Dermis microvascular lymphatic vessel endothelial cell (primary cell): ENCODE measurements at regions not wholly inside any gene's neighbourhood (a gene's known extent, or its start where the extent isn't known, plus 50 kb on each side); places are given as distances from the start of the nearest gene placed in this dataset.

Experiments used
- DNase-seq, 2 donors: peaks; one replicate each; pipeline versions ENCODE4 v3.0.0 to v3.0.0-alpha.2; 2010; ENCODE audit warnings: low read depth in 2 of 2

DNA sequence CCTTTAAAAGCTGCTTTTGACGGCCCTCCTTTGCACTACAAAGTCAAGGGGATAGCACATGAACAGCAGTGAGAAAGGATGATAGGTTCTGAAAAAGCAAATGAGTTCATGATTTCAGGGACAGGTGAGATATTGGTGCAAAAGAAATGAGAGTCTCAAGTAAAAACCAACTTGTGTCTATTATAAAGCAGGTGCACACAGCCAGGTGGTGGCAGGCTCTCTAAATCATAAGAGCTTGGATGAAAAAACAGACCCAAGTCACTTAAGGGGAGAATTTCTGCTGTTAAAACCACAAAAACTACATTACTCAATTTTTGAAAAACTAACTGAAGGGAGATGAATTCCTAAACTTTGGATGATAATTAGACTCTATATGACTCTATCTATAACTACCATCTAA is 201.5 kb downstream of the SP3 start:
- no peak for DNase-seq

DNA sequence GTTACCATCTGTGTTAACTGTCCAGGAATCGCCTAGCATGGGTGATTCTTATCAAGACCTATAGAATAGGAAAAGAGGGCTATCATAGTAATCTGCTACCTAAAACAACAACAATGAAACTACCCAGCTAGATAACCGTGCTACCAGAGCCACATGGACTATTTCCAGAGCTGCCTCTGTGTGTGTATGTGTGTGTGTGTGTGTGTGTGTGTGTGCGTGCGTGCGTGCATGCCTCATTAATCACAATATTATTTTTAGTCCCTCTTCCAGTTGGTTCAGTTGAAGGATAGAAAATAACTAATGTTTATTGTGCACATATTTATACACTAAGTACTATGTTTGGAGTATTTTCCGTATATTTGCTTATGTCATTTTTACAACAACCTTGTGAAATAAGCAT is 201.1 kb downstream of the SP3 start:
- no peak for DNase-seq

DNA sequence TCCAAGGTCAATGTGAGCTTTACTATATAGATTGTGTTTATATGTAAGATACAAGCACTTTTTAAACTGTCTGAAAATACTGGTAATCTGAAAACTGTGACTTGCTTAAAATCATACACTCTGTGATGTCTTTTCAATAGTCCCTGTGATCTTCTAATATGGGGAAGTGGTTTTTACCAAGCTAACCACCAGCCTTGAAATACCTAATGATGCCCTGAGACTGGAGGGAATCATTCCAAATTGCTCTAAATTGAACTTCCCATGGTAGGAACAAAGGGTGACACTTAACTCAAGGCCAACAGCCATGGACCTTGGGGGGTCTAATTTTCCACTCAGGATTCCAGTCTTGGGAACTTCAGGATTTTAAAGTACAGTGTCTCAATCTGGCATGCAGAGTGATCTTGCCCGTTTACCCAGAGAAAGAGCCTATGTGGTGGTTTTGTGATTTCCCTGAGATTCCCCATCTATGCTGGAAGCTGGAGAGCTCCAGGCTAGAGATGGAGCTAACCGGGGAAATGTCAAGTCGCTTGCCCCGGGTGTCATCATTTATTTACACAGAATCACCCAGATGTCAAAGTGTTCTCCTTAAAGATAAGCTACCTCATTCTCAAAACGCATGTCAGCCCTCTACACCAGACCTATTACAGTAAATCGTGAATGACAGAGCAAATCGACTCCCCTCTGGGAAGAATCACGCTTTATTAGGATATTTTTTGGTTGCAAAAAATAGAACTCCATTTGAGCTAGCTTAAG is 198.5 kb downstream of the SP3 start:
- DNase-seq = no peak

GRCh38 chr2:173770947-173771678 is 194.1 kb downstream of the SP3 start:
- no peak for DNase-seq

- no peak for DNase-seq
These were observed 193.0 kb downstream of the SP3 start for GRCh38 chr2:173772205-173772604.

DNA sequence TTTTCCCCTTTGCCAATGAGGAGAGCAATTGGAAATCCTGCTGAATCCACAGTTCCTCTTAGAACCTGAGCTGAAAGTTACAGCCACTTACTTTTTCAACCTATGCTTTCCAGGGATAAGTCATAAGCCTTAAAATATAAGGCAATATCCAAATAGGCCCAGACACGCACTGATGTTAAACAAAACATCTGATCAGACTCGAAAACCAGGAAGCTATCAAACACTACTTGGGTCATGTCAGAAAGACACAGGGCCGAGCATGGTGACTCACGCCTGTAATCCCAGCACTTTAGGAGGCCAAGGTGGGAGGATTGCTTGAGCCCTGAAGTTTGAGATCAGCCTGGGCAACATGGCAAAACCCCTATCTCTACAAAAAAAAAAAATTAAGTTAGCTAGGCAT is 192.1 kb downstream of the SP3 start:
- no peak for DNase-seq

DNA sequence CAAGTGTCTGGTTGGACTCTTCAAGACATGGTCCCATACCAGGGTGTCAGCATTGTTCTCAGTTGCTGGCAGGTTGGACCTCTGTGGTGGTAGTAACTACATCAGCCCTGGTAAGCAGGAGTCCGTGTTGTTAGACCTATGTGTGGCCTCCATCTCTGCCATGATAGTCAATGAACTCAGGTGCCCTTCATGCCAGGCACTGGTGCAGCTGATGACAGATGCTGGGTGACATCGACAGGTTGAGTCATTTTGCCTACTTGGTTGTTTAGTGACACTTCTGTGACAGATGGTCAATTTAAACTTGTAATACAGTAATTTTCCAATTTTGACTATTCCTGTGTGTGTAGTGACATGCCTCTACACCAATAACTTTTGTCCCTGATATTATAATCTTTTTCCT is 189.7 kb downstream of the SP3 start:
- DNase-seq = no peak

GRCh38 chr2:173782681-173783080 is 182.5 kb downstream of the SP3 start:
- no peak for DNase-seq

GRCh38 chr2:173783382-173783781 is 181.8 kb downstream of the SP3 start:
- DNase-seq = no peak

- no peak for DNase-seq
These were observed 179.4 kb downstream of the SP3 start for GRCh38 chr2:173785813-173786212.

DNA sequence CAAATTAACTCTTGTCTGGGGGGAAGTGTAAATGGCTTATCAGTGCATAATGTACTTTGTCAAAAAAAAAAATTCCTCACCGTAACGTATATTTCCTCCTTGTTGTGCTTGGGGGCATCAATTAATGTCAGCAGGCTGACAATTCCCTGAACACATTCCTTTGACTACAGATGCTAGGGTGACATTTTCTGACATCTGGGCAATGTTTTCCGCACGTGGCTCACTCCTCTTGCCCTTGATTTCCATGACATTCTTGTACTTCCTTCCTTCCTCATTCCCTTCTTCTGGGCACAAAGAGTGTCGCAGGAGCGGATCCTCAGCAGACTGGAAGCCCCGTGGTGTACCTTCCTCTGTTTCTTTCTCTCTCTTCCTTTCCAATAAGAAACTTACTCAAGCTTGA is 173.7 kb downstream of the SP3 start:
- DNase-seq = no peak

GRCh38 chr2:173792166-173792565 is 173.0 kb downstream of the SP3 start:
- DNase-seq = no peak

- DNase-seq = no peak
These were observed 172.4 kb downstream of the SP3 start for GRCh38 chr2:173792741-173793140.

DNA sequence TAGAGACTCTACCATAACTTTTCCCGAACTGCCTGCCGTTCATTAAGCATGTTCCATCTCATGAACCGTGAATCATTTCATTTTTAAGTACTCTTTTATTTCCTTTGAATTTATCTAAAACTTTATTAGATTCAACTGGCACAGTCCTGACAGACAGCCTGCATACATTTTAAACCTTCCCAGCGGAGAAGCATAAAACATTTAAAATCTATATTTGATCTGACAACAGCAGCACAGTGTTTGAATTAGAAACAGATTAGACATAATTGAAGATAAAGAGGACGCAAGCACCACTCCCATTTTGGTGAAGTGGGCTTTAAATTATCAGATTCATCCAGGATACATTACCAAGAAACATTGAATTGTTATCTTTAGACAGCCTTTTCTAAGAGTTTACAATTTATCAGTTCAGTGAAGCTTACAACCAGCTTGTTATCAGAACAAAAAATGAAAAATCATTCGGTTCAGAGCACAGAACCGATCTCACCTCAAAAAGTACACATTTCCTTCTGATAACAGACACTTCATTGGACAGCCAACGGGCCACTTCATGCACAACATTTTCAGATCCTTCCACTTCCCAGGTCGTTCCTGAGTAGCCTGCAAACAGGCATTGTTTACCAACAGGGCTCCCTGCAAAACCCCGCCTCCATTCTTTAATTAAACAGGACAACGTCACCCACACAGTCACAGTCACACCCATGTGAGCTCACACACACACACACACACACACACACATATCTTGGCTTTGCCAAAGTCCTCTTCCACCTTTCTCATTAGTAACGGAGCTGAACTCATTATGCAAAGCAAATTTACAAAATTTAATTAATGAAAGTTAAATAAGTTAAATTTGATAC is 171.2 kb downstream of the SP3 start:
- no peak for DNase-seq

- DNase-seq = no peak
These were observed 167.4 kb downstream of the SP3 start for GRCh38 chr2:173797586-173798263.

GRCh38 chr2:173802518-173802917 is 162.7 kb downstream of the SP3 start:
- DNase-seq = no peak

DNA sequence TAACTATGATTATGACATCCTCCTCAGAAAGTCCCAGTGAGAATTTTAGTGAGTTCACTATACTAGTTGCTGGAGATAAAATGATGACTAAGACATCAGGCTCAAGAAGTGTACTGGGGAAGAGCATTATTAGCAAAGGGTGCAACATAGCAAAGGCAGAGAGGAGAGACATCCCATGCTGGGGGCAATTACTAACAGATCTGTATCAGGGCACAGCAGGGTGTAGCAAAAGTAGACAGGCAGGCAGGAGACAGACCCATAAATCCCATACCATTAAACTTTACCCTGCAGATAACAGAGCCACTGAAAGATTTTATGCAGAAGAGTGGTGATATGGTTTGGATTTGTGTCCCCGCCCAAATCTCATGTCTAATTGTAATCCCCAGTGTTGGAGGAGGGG is 161.7 kb downstream of the SP3 start:
- no peak for DNase-seq

DNA sequence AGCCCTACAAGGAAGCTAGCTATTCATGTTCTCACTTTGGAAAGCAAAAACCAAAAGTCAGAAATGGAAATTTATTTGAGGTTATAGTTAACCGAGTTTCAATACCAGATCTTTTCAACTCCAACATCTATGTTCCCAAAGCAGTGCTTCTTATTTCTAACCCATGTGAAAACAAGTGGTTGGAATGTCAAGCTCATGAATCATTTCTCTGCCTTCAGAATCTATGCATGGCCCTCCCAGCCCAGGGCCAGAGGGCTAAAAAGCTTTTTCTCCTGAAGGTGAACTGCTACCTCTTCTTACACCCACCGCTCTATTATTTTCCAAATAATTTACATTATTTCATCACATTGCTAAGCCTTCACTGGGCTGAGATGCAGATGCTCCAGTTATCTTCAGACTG is 158.4 kb downstream of the SP3 start:
- DNase-seq = no peak

- no peak for DNase-seq
These were observed 156.5 kb downstream of the SP3 start for GRCh38 chr2:173808718-173809117.

DNA sequence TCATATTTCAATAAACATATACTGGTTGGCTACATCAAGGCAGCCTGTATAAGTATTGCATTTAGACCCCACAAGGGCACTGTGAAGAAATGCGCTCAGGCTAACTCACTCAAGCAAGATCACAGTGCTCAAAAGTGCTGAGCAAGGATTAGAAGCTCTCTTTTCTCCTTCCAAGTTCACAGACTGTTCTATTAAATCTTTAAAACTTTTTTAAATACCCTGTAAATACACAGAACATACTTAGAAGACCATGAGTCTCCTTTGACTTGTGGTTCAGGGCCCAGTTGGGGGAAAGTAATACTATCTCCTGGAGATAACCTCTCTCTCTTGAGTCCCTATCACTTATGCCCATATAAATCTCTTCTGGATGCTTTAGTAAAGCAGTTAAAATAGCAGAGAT is 152.9 kb downstream of the SP3 start:
- DNase-seq = no peak

DNA sequence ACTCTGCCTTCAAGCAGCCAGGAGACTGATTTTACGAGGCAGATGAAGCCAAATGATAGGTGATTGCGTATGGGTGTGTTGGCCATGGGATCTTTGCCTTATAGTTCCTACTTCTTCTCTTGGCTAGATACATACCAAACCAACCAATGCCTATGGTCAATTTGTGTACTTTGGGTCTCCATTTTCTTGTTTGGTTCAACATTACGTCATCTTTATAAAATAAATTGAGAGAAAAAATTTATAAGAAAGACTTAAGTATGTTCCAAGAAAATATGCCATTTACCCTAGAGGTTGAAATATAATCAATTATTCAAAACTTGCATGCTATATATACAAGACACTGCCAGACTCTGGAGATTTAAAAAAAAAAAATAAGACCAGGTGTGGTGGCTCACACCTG is 150.9 kb downstream of the SP3 start:
- DNase-seq = no peak

- no peak for DNase-seq
These were observed 149.4 kb downstream of the SP3 start for GRCh38 chr2:173815772-173816171.
